GM23338 (cell line): ENCODE measurements at regions not wholly inside any gene's neighbourhood (a gene's known extent, or its start where the extent isn't known, plus 50 kb on each side); places are given as distances from the start of the nearest gene placed in this dataset.

Experiments used
- ATAC-seq: fragments of 200-7000 bp; cut with Tn5 transposase; 3 replicates; pipeline ENCODE4 v1.9.1; 2020
- DNase-seq: peaks from one replicate; pipeline ENCODE4 v3.0.0-alpha.2; 2015; ENCODE audit warnings: low spot score
- H2AFZ ChIP-seq: fragments of 200-600 bp; sonication (generic); 2 replicates; pipeline ENCODE4 v1.8.0; 2016; ENCODE audit warnings: antibody characterized with exemption, mild to moderate bottlenecking, moderate library complexity
- H3F3A ChIP-seq: fragments of 200-600 bp; sonication (generic); replicated peaks from 2 replicates; pipeline ENCODE4 v1.8.0; 2017; ENCODE audit warnings: antibody characterized with exemption, mixed run types, low read depth
- H3K27ac ChIP-seq: fragments of 200-600 bp; sonication (generic); 2 replicates; pipeline ENCODE4 v1.6.1; 2016; ENCODE audit warnings: low read depth
- H3K27me3 ChIP-seq: fragments of 200-600 bp; sonication (generic); 2 replicates; pipeline ENCODE4 v1.8.0; 2016; ENCODE audit warnings: mild to moderate bottlenecking, mixed run types, moderate library complexity; ENCODE audit not compliant: insufficient read depth
- H3K36me3 ChIP-seq: fragments of 200-600 bp; sonication (generic); 2 replicates; pipeline ENCODE4 v1.8.0; 2016; ENCODE audit warnings: mild to moderate bottlenecking; ENCODE audit not compliant: insufficient read depth
- H3K4me1 ChIP-seq: fragments of 200-600 bp; sonication (generic); 2 replicates; pipeline ENCODE4 v1.8.0; 2016; ENCODE audit warnings: mild to moderate bottlenecking, moderate library complexity; ENCODE audit not compliant: insufficient read depth
- H3K4me2 ChIP-seq: fragments of 200-600 bp; sonication (generic); 2 replicates; pipeline ENCODE4 v1.7.1; 2017; ENCODE audit warnings: mixed run types
- H3K4me3 ChIP-seq: fragments of 200-600 bp; sonication (generic); 2 replicates; pipeline ENCODE4 v1.6.1; 2016; ENCODE audit warnings: mixed run types
- H3K79me2 ChIP-seq: fragments of 200-600 bp; sonication (generic); replicated peaks from 2 replicates; pipeline ENCODE4 v1.8.0; 2017; ENCODE audit warnings: mild to moderate bottlenecking; ENCODE audit not compliant: insufficient read depth
- H3K9me2 ChIP-seq: fragments of 200-600 bp; sonication (generic); 2 replicates; pipeline ENCODE4 v1.8.0; 2017; ENCODE audit not compliant: insufficient read depth
- H4K20me1 ChIP-seq: fragments of 200-600 bp; sonication (generic); replicated peaks from 2 replicates; pipeline ENCODE4 v1.8.0; 2017; ENCODE audit warnings: mild to moderate bottlenecking; ENCODE audit not compliant: insufficient read depth
- H3K27ac Mint-ChIP-seq: 2 replicates; pipeline ENCODE4 v1.8.0; 2020; ENCODE audit warnings: inconsistent platforms, mild to moderate bottlenecking, moderate library complexity, mixed read lengths
- H3K27me3 Mint-ChIP-seq: 3 replicates; pipeline ENCODE4 v1.8.0; 2022; ENCODE audit warnings: low read depth, mild to moderate bottlenecking, moderate library complexity, mixed read lengths, inconsistent platforms; ENCODE audit not compliant: insufficient read depth, poor library complexity
- H3K36me3 Mint-ChIP-seq: 3 replicates; pipeline ENCODE4 v1.8.0; 2021; ENCODE audit warnings: low read depth, mild to moderate bottlenecking, inconsistent platforms, moderate library complexity, mixed read lengths
- H3K4me1 Mint-ChIP-seq: 3 replicates; pipeline ENCODE4 v1.8.0; 2020; ENCODE audit warnings: mild to moderate bottlenecking, inconsistent platforms, mixed read lengths
- H3K4me3 Mint-ChIP-seq: 3 replicates; pipeline ENCODE4 v1.8.0; 2021; ENCODE audit warnings: moderate library complexity, mild to moderate bottlenecking, inconsistent platforms, mixed read lengths
- H3K9me3 Mint-ChIP-seq: 3 replicates; pipeline ENCODE4 v1.8.0; 2020; ENCODE audit warnings: moderate library complexity, mild to moderate bottlenecking, inconsistent platforms, mixed read lengths
- CREB1 ChIP-seq: fragments of 250-450 bp; sonication (Bioruptor Pico); IDR thresholded peaks from 2 replicates; pipeline ENCODE4 v1.5.0; 2020; ENCODE audit warnings: low read depth, mild to moderate bottlenecking, moderate library complexity
- CTCF ChIP-seq, 2 experiments: fragments of 200-600 bp in 1 of 2; sonication (generic) in 1 of 2; conservative IDR thresholded peaks; 2 replicates each; pipeline versions ENCODE4 v1.5.1 to v1.6.1; 2016 to 2017; ENCODE audit warnings: antibody characterized with exemption in 2 of 2, low read depth in 2 of 2, mild to moderate bottlenecking in 2 of 2, moderate library complexity in 1 of 2
- ETS1 ChIP-seq: IDR thresholded peaks from 2 replicates; pipeline ENCODE4 v1.6.1; 2016; ENCODE audit warnings: antibody characterized with exemption
- EZH2 ChIP-seq: fragments of 200-600 bp; sonication (generic); IDR thresholded peaks from one replicate; pipeline ENCODE4 v1.8.0; 2017; ENCODE audit warnings: antibody characterized with exemption, mild to moderate bottlenecking, low read depth; ENCODE audit not compliant: unreplicated experiment
- EZH2phosphoT487 ChIP-seq: fragments of 200-600 bp; sonication (generic); IDR thresholded peaks from one replicate; pipeline ENCODE4 v1.8.1; 2018; ENCODE audit warnings: antibody characterized with exemption; ENCODE audit not compliant: unreplicated experiment
- JUNB ChIP-seq: IDR thresholded peaks from one replicate; pipeline ENCODE4 v1.6.1; 2016; ENCODE audit warnings: antibody characterized with exemption; ENCODE audit not compliant: unreplicated experiment
- NANOG ChIP-seq: IDR thresholded peaks from 2 replicates; pipeline ENCODE4 v1.6.1; 2016; ENCODE audit warnings: antibody characterized with exemption, borderline replicate concordance
- POLR2AphosphoS5 ChIP-seq: IDR thresholded peaks from 2 replicates; pipeline ENCODE4 v1.6.1; 2016; ENCODE audit warnings: antibody characterized with exemption, low read depth
- REST ChIP-seq: IDR thresholded peaks from one replicate; pipeline ENCODE4 v1.6.1; 2018; ENCODE audit warnings: antibody characterized with exemption; ENCODE audit not compliant: unreplicated experiment
- STAT1 ChIP-seq: IDR thresholded peaks from one replicate; pipeline ENCODE4 v1.6.1; 2016; ENCODE audit warnings: antibody characterized with exemption; ENCODE audit not compliant: unreplicated experiment
- ZNF114 ChIP-seq: fragments of 250-450 bp; sonication (Bioruptor Pico); IDR thresholded peaks from 2 replicates; pipeline ENCODE4 v1.5.0; 2020; ENCODE audit warnings: mild to moderate bottlenecking, moderate library complexity
- ZNF331 ChIP-seq: fragments of 250-450 bp; sonication (Bioruptor Pico); IDR thresholded peaks from 2 replicates; pipeline ENCODE4 v1.5.0; 2020; ENCODE audit warnings: low read depth, mild to moderate bottlenecking, moderate library complexity
- ZNF462 ChIP-seq: fragments of 250-450 bp; sonication (Bioruptor Pico); IDR thresholded peaks from 2 replicates; pipeline ENCODE4 v1.5.0; 2020; ENCODE audit warnings: mild to moderate bottlenecking, moderate library complexity

GRCh38 chr20:60481743-60482133 is 523.5 kb downstream of the CDH26 start:
- Histone ChIP-seq H3K36me3 (no peaks in the 10 kb centered on the region; the same call in 1 of the 2 replicates), H3K27ac (no peak overlapping the region), H3K4me3 (no peak overlapping the region), H3K4me1 (no peaks in the 10 kb centered on the region), H3K4me2 (no peak overlapping the region), H3K79me2 (no peaks in the 10 kb centered on the region), H3K9me2 (no peaks in the 10 kb centered on the region), H4K20me1 (no peaks in the 10 kb centered on the region), H3F3A (no peaks in the 10 kb centered on the region), H2AFZ (no peak overlapping the region), H3K27me3 (no peaks in the 10 kb centered on the region)
- H3K9me3 Mint-ChIP-seq: peaks cover 2% of the 10 kb centered on the region; the same call in 1 of the 3 replicates
- TF ChIP-seq JUNB (no peak), REST (no peak), EZH2 (no peak), ZNF331 (no peak), ETS1 (no peak), CTCF (conservative IDR thresholded peaks at IDR 0.05; ENCODE audit: low read depth in 2 of 2) (no peak), NANOG (no peak), EZH2phosphoT487 (no peak), CREB1 (CRISPR knock-in tag) (no peak), ZNF114 (CRISPR knock-in tag) (no peak), ZNF462 (no peak), STAT1 (no peak), POLR2AphosphoS5 (no peak)
- H3K27me3 Mint-ChIP-seq: peaks cover 20% of the 10 kb centered on the region
- H3K4me3 Mint-ChIP-seq: no peak overlapping the region
- peaks cover 22% of the 10 kb centered on the region for H3K4me1 Mint-ChIP-seq
- H3K36me3 Mint-ChIP-seq: no peaks in the 10 kb centered on the region
- ATAC-seq (peak; percentile 76), DNase-seq (no peak)
- H3K27ac Mint-ChIP-seq: no peak overlapping the region
